ENCODE measurements at regions not wholly inside any gene's neighbourhood (a gene's known extent, or its start where the extent isn't known, plus 50 kb on each side); places are given as distances from the start of the nearest gene placed in this dataset.

GRCh38 chr9:90451804-90452203 lies 190.8 kb downstream of the DIRAS2 start:
- DNase-seq (ENCODE audit: low read depth, low spot score) = no peak

GRCh38 chr9:90455316-90455715 lies 187.3 kb downstream of the DIRAS2 start:
- DNase-seq (ENCODE audit: low read depth, low spot score) = no peak

- no peak for DNase-seq (ENCODE audit: low read depth, low spot score)
These were observed 185.0 kb downstream of the DIRAS2 start for GRCh38 chr9:90457386-90458190.

GRCh38 chr9:90458485-90458884 lies 184.1 kb downstream of the DIRAS2 start:
- DNase-seq (ENCODE audit: low read depth, low spot score) = peak; percentile 35

GRCh38 chr9:90459321-90459720 lies 183.3 kb downstream of the DIRAS2 start:
- no peak for DNase-seq (ENCODE audit: low read depth, low spot score)

- peak; percentile 92 for DNase-seq (ENCODE audit: low read depth, low spot score)
These were observed 182.4 kb downstream of the DIRAS2 start for GRCh38 chr9:90460220-90460619.

GRCh38 chr9:90464978-90465377 lies 177.6 kb downstream of the DIRAS2 start:
- no peak for DNase-seq (ENCODE audit: low read depth, low spot score)

- no peak for DNase-seq (ENCODE audit: low read depth, low spot score)
These were observed 176.2 kb downstream of the DIRAS2 start for GRCh38 chr9:90466441-90466840.

GRCh38 chr9:90469435-90469834 lies 173.2 kb downstream of the DIRAS2 start:
- no peak for DNase-seq (ENCODE audit: low read depth, low spot score)

GRCh38 chr9:90469865-90470387 lies 172.7 kb downstream of the DIRAS2 start:
- DNase-seq (ENCODE audit: low read depth, low spot score) = no peak

GRCh38 chr9:90476058-90476457 lies 166.6 kb downstream of the DIRAS2 start:
- no peak for DNase-seq (ENCODE audit: low read depth, low spot score)

- no peak for DNase-seq (ENCODE audit: low read depth, low spot score)
These were observed 165.1 kb downstream of the DIRAS2 start for GRCh38 chr9:90477535-90477934.

- peak; percentile 21 for DNase-seq (ENCODE audit: low read depth, low spot score)
These were observed 163.8 kb downstream of the DIRAS2 start for GRCh38 chr9:90478821-90479220.

GRCh38 chr9:90485028-90485427 lies 157.6 kb downstream of the DIRAS2 start:
- no peak for DNase-seq (ENCODE audit: low read depth, low spot score)

GRCh38 chr9:90489066-90489465 lies 153.6 kb downstream of the DIRAS2 start:
- DNase-seq (ENCODE audit: low read depth, low spot score) = no peak

GRCh38 chr9:90499761-90500160 lies 142.9 kb downstream of the DIRAS2 start:
- DNase-seq (ENCODE audit: low read depth, low spot score) = no peak

GRCh38 chr9:90502134-90502533 lies 140.5 kb downstream of the DIRAS2 start:
- DNase-seq (ENCODE audit: low read depth, low spot score) = peak; percentile 13

- DNase-seq (ENCODE audit: low read depth, low spot score) = no peak
These were observed 138.1 kb downstream of the DIRAS2 start for GRCh38 chr9:90504486-90504885.

GRCh38 chr9:90505695-90506094 lies 136.9 kb downstream of the DIRAS2 start:
- DNase-seq (ENCODE audit: low read depth, low spot score) = no peak

- peak; percentile 5 for DNase-seq (ENCODE audit: low read depth, low spot score)
These were observed 136.2 kb downstream of the DIRAS2 start for GRCh38 chr9:90506402-90506801.

- DNase-seq (ENCODE audit: low read depth, low spot score) = no peak
These were observed 135.0 kb downstream of the DIRAS2 start for GRCh38 chr9:90507621-90508020.

- no peak for DNase-seq (ENCODE audit: low read depth, low spot score)
These were observed 133.7 kb downstream of the DIRAS2 start for GRCh38 chr9:90508940-90509339.

- no peak for DNase-seq (ENCODE audit: low read depth, low spot score)
These were observed 130.9 kb downstream of the DIRAS2 start for GRCh38 chr9:90511711-90512110.

Measured in ELF-1 (cell line).